AG09309 (cell line): ENCODE measurements at regions not wholly inside any gene's neighbourhood (a gene's known extent, or its start where the extent isn't known, plus 50 kb on each side); places are given as distances from the start of the nearest gene placed in this dataset.

Experiments
- DNase-seq: peaks from one replicate; pipeline ENCODE4 v3.0.0-alpha.2; 2010; ENCODE audit warnings: low read depth
- H3K4me3 ChIP-seq: 2 replicates; pipeline ENCODE4 v1.5.1; 2011; ENCODE audit warnings: mild to moderate bottlenecking, low read depth, low read length, moderate library complexity; ENCODE audit not compliant: control insufficient read depth
- TF ChIP-seq, protein P1 (sequence below): IDR thresholded peaks from 2 replicates; pipeline ENCODE4 v1.5.1; 2011; ENCODE audit warnings: mild to moderate bottlenecking, low read depth, low read length, inconsistent platforms; ENCODE audit not compliant: insufficient read depth, control insufficient read depth; ENCODE audit errors: missing control alignments

DNA sequence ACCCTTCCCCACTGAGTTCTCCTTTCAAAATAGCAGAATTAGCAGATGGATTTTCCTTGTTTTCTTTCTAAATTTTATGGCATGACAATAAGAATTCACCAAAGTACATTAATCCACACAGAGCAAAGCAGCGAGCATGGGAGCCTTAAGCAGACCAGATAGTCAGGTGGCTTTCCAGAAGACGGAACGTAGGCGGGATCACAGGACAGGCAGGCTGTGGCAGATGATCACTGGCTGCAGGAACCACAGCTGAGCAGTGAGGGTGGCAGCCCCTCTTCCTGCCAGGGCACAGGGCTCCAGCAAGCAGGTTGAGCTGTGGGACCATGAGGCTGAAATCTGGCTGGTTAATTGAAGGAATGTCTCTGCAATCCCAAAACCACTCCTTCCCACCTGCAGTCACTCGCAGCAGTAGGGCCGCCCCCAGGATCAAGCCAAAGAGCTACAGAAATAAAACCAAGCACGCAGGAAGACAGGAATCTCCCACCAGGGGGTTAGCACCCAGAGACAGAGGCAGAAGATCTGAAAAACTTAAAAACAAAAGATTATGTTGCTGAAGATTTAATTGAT lies 259.9 kb downstream of the EIPR1 start:
- TF ChIP-seq, protein P1, sequence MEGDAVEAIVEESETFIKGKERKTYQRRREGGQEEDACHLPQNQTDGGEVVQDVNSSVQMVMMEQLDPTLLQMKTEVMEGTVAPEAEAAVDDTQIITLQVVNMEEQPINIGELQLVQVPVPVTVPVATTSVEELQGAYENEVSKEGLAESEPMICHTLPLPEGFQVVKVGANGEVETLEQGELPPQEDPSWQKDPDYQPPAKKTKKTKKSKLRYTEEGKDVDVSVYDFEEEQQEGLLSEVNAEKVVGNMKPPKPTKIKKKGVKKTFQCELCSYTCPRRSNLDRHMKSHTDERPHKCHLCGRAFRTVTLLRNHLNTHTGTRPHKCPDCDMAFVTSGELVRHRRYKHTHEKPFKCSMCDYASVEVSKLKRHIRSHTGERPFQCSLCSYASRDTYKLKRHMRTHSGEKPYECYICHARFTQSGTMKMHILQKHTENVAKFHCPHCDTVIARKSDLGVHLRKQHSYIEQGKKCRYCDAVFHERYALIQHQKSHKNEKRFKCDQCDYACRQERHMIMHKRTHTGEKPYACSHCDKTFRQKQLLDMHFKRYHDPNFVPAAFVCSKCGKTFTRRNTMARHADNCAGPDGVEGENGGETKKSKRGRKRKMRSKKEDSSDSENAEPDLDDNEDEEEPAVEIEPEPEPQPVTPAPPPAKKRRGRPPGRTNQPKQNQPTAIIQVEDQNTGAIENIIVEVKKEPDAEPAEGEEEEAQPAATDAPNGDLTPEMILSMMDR = no peak
- no peak for DNase-seq
- no peak overlapping the region for H3K4me3 ChIP-seq

DNA sequence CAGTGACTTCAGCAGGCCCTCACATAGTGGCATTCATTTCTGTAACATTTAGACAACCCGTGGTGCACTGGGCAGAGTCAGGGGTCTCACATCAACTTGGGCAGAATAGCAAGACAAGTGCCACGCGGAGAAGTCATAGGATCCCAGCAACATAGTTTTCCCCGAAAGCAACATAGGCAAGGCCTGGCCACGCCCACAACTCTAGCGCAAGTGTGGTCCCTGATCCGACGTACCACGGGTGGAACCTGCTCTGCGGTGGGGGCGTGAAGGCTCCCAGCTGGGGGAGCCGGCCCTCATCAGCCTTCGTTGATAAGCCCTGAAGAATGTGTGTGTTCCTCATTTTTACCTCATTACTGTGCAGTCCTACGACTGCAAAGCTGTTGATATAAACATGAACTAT lies 261.2 kb downstream of the EIPR1 start:
- H3K4me3 ChIP-seq = no peak overlapping the region
- no peak for DNase-seq
- TF ChIP-seq, protein P1 = no peak

DNA sequence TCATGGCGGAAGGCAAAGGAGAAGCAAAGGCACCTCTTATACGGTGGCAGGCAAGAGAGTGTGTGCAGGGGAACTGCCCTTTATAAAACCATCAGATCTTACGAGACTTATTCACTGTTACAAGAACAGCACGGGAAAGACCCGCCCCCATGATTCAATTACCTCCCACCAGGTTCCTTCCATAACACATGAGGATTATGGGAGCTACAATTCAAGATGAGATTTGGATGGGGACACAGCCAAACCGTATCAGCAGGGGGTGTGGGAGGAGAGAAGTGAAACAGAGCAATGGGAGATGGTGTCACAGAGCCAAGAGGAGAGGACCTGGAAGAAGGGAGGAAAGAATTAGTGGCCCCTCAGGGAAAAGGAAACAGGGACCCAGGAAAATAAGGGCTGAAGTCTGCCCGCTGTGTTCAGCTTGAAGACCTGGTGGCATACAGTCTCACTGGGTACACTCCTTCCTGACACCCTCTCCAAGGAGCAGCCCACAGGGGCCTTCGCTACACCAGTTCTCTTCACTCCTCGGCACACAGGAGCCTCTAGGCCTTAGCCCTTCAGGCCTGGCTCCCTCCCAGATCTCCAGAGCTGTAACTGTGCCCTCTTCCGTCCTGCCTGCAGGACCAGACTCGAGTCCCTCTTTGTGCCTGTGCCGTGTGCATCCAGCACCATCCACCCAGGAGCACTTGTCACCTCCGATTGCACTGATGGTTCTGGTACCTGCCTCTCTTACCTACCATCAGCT lies 262.1 kb downstream of the EIPR1 start:
- TF ChIP-seq, protein P1 = no peak
- no peak for DNase-seq
- no peak overlapping the region for H3K4me3 ChIP-seq

DNA sequence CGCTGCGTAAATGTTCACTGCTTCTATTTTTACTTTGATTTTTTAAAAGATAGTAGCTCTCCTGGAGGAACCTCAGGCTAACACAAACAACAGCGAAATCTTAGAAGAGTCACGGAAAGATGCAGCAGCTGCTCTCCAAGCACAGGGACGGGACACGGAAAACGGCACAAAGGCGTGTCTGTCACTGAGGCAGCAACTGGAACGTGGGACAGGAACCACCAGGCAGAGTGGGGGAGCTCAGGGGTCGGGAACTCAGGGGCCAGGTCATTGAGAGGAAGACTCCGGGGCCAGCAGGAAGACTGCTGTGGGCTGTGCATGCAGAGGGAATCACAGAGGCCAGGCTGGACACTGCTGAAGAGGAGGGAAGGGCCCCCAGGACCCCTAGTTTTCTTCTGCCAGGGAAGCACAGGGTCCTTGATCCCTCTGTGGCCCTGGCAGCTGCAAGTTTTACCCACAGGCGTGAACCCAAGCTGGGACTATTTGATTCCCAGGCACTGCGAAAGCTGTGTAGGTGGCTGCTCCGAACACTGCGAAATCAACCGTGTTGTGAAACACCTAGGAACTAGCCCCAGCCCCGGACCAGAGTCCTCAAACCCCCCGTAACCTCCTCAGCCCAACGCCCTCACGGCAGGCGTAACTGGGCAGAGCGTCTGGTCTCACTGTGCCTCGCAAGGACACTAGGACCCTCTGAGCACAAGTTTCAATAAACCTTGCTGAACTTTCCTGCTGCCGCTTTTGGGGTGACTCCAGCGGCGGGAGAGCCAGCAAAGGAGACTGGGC lies 263.0 kb downstream of the EIPR1 start:
- no peak overlapping the region for H3K4me3 ChIP-seq
- TF ChIP-seq, protein P1 = no peak
- no peak for DNase-seq

DNA sequence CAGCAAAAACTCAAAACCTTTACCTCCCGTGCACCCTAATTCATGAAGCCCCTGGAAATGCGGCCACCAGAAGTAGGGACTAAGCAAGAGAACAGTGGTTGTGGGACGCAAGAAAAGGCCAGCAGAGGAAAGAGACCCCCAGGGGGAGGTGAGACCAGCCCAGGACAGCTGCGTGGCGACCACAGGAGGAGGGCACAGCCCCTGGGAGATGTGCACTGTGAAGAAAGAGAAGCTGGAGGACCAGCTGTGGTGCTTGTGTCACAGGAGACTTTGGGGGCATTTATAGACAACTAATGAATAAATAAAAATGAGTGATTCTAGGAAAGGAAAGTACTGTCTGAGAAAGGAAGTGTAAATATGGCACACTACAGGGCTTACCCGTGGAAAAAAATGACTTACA lies 263.8 kb downstream of the EIPR1 start:
- no peak overlapping the region for H3K4me3 ChIP-seq
- DNase-seq = no peak
- TF ChIP-seq, protein P1 = no peak

DNA sequence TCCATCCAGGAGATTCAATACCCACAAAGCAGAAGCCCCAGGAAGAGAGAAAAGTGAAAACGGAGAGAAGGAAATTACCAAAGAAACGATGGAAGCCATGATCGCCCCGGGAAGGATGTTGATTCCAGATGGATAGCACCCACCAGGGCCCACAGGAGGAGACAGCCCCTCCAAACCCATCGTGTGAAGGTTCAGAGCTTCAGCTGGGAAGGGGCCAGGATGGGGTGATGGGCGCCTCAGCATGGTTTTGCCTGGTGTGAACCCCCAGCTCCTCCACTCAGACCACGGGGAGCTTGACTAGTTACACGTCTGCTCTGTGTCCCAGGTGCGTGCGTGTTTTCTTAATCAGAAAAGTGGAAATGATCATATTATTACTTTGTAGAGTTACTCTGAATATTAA lies 264.5 kb downstream of the EIPR1 start:
- DNase-seq = no peak

More for the DNA sequence above, 264.5 kb downstream of the EIPR1 start:
- TF ChIP-seq, protein P1 = no peak
- H3K4me3 ChIP-seq = no peak overlapping the region
